IPS-15b (cell line): ENCODE measurements at regions not wholly inside any gene's neighbourhood (a gene's known extent, or its start where the extent isn't known, plus 50 kb on each side); places are given as distances from the start of the nearest gene placed in this dataset.

ENCODE experiments used
- H3K27me3 ChIP-seq: one replicate; pipeline ENCODE4 v1.6.1; 2013; ENCODE audit warnings: low read length; ENCODE audit not compliant: control insufficient read depth, insufficient read depth
- H3K36me3 ChIP-seq: one replicate; pipeline ENCODE4 v1.6.1; 2013; ENCODE audit warnings: low read length; ENCODE audit not compliant: control insufficient read depth, insufficient read depth
- H3K4me1 ChIP-seq: one replicate; pipeline ENCODE4 v1.6.1; 2013; ENCODE audit warnings: mild to moderate bottlenecking, low read length; ENCODE audit not compliant: control insufficient read depth, insufficient read depth
- H3K4me3 ChIP-seq: one replicate; pipeline ENCODE4 v1.5.1; 2013; ENCODE audit warnings: low read depth, low read length
- H3K9ac ChIP-seq: one replicate; pipeline ENCODE4 v1.6.1; 2013; ENCODE audit warnings: low read depth, mild to moderate bottlenecking, low read length
- H3K9me3 ChIP-seq: one replicate; pipeline ENCODE4 v1.6.1; 2013; ENCODE audit warnings: mild to moderate bottlenecking, low read length; ENCODE audit not compliant: control insufficient read depth, insufficient read depth

- H3K36me3 ChIP-seq, result no peaks in the 10 kb centered on the region
- no peaks in the 10 kb centered on the region for H3K9me3 ChIP-seq
- no peak overlapping the region for H3K9ac ChIP-seq
- H3K4me1 ChIP-seq, result no peaks in the 10 kb centered on the region
- no peaks in the 10 kb centered on the region for H3K27me3 ChIP-seq
- H3K4me3 ChIP-seq, result no peak overlapping the region
These were observed 56.2 kb upstream of the TNPO1 start for GRCh38 chr5:72760259-72760658.

- Histone ChIP-seq H3K4me3 (no peak overlapping the region), H3K9ac (no peak overlapping the region), H3K36me3 (no peaks in the 10 kb centered on the region), H3K9me3 (no peaks in the 10 kb centered on the region), H3K4me1 (no peaks in the 10 kb centered on the region), H3K27me3 (no peaks in the 10 kb centered on the region)
These were observed 63.6 kb upstream of the TNPO1 start for GRCh38 chr5:72752909-72753308.

GRCh38 chr5:72749362-72749997, 67.0 kb upstream of the TNPO1 start:
- no peaks in the 10 kb centered on the region for H3K9me3 ChIP-seq
- H3K27me3 ChIP-seq, result no peaks in the 10 kb centered on the region
- H3K4me1 ChIP-seq, result no peaks in the 10 kb centered on the region
- H3K4me3 ChIP-seq, result no peak overlapping the region
- H3K9ac ChIP-seq, result no peak overlapping the region
- H3K36me3 ChIP-seq, result no peaks in the 10 kb centered on the region

GRCh38 chr5:72747826-72748225, 68.6 kb upstream of the TNPO1 start:
- no peaks in the 10 kb centered on the region for H3K36me3 ChIP-seq
- H3K9me3 ChIP-seq, result no peaks in the 10 kb centered on the region
- no peaks in the 10 kb centered on the region for H3K4me1 ChIP-seq
- no peaks in the 10 kb centered on the region for H3K27me3 ChIP-seq
- H3K4me3 ChIP-seq, result no peak overlapping the region
- no peak overlapping the region for H3K9ac ChIP-seq

GRCh38 chr5:72746736-72747135, 69.7 kb upstream of the TNPO1 start:
- Histone ChIP-seq H3K9me3 (no peaks in the 10 kb centered on the region), H3K36me3 (no peaks in the 10 kb centered on the region), H3K4me1 (no peaks in the 10 kb centered on the region), H3K4me3 (no peak overlapping the region), H3K9ac (no peak overlapping the region), H3K27me3 (no peaks in the 10 kb centered on the region)

GRCh38 chr5:72744136-72744535, 72.3 kb upstream of the TNPO1 start:
- Histone ChIP-seq H3K36me3 (no peaks in the 10 kb centered on the region), H3K9ac (no peak overlapping the region), H3K9me3 (no peaks in the 10 kb centered on the region), H3K4me1 (no peaks in the 10 kb centered on the region), H3K4me3 (no peak overlapping the region), H3K27me3 (no peaks in the 10 kb centered on the region)

- H3K36me3 ChIP-seq, result no peaks in the 10 kb centered on the region
- H3K4me3 ChIP-seq, result no peak overlapping the region
- no peaks in the 10 kb centered on the region for H3K27me3 ChIP-seq
- H3K4me1 ChIP-seq, result no peaks in the 10 kb centered on the region
- no peak overlapping the region for H3K9ac ChIP-seq
- H3K9me3 ChIP-seq, result no peaks in the 10 kb centered on the region
These were observed 74.7 kb upstream of the TNPO1 start for GRCh38 chr5:72741805-72742204.

- H3K27me3 ChIP-seq, result no peaks in the 10 kb centered on the region
- H3K4me1 ChIP-seq, result no peaks in the 10 kb centered on the region
- H3K36me3 ChIP-seq, result no peaks in the 10 kb centered on the region
- no peak overlapping the region for H3K4me3 ChIP-seq
- no peaks in the 10 kb centered on the region for H3K9me3 ChIP-seq
- no peak overlapping the region for H3K9ac ChIP-seq
These were observed 82.7 kb upstream of the TNPO1 start for GRCh38 chr5:72733810-72734209.

- Histone ChIP-seq H3K27me3 (no peaks in the 10 kb centered on the region), H3K36me3 (no peaks in the 10 kb centered on the region), H3K4me1 (no peaks in the 10 kb centered on the region)
These were observed 92.9 kb upstream of the TNPO1 start for GRCh38 chr5:72723581-72723980.

GRCh38 chr5:72722792-72723452, 93.5 kb upstream of the TNPO1 start:
- Histone ChIP-seq H3K4me3 (no peak overlapping the region), H3K27me3 (no peaks in the 10 kb centered on the region), H3K4me1 (no peaks in the 10 kb centered on the region), H3K9ac (no peak overlapping the region), H3K9me3 (peaks cover 6% of the 10 kb centered on the region), H3K36me3 (no peaks in the 10 kb centered on the region)

More at GRCh38 chr5:72723581-72723980, 92.9 kb upstream of the TNPO1 start:
- no peak overlapping the region for H3K4me3 ChIP-seq
- peaks cover 6% of the 10 kb centered on the region for H3K9me3 ChIP-seq
- no peak overlapping the region for H3K9ac ChIP-seq

GRCh38 chr5:72721844-72722243, 94.6 kb upstream of the TNPO1 start:
- Histone ChIP-seq H3K9me3 (no peaks in the 10 kb centered on the region), H3K27me3 (no peaks in the 10 kb centered on the region), H3K9ac (no peak overlapping the region), H3K36me3 (no peaks in the 10 kb centered on the region), H3K4me3 (no peak overlapping the region), H3K4me1 (no peaks in the 10 kb centered on the region)

GRCh38 chr5:72720205-72720604, 96.3 kb upstream of the TNPO1 start:
- no peak overlapping the region for H3K9ac ChIP-seq
- H3K4me3 ChIP-seq, result no peak overlapping the region
- no peaks in the 10 kb centered on the region for H3K27me3 ChIP-seq
- H3K36me3 ChIP-seq, result no peaks in the 10 kb centered on the region
- no peaks in the 10 kb centered on the region for H3K4me1 ChIP-seq
- H3K9me3 ChIP-seq, result no peaks in the 10 kb centered on the region
